Stomach smooth muscle (tissue), 2 donors: ENCODE measurements at regions not wholly inside any gene's neighbourhood (a gene's known extent, or its start where the extent isn't known, plus 50 kb on each side); places are given as distances from the start of the nearest gene placed in this dataset.

Experiments used
- H3K27ac ChIP-seq: one replicate; pipeline ENCODE4 v1.7.0; 2013; ENCODE audit warnings: mild to moderate bottlenecking, low read length, inconsistent platforms
- H3K27me3 ChIP-seq, 2 donors: one replicate each; pipeline ENCODE4 v1.7.0; 2013; ENCODE audit warnings: low read length in 2 of 2; ENCODE audit not compliant: insufficient read depth in 2 of 2, control insufficient read depth in 1 of 2
- H3K36me3 ChIP-seq, 2 donors: one replicate each; pipeline ENCODE4 v1.7.0; 2013; ENCODE audit warnings: low read length in 2 of 2; ENCODE audit not compliant: control insufficient read depth in 2 of 2, insufficient read depth in 2 of 2
- H3K4me1 ChIP-seq: one replicate; pipeline ENCODE4 v1.7.0; 2013; ENCODE audit warnings: low read length; ENCODE audit not compliant: control insufficient read depth, insufficient read depth
- H3K4me3 ChIP-seq, 2 donors: one replicate each; pipeline ENCODE4 v1.7.0; 2013; ENCODE audit warnings: low read length in 2 of 2
- H3K9ac ChIP-seq, 2 donors: one replicate each; pipeline ENCODE4 v1.7.0; 2013; ENCODE audit warnings: low read length in 2 of 2, mild to moderate bottlenecking in 1 of 2
- H3K9me3 ChIP-seq, 2 donors: one replicate each; pipeline ENCODE4 v1.7.0; 2013; ENCODE audit warnings: low read length in 2 of 2; ENCODE audit not compliant: control insufficient read depth in 2 of 2
- donor health status: healthy.
- donor health status: Pancreatic carcinoma.

- no peaks in the 10 kb centered on the region for H3K9me3 ChIP-seq
Measured at GRCh38 chr13:91165758-91166157, 181.7 kb upstream of the MIR17HG start.

GRCh38 chr13:91166714-91167511 lies 180.6 kb upstream of the MIR17HG start:
- peaks cover 2% of the 10 kb centered on the region in 2 donors for H3K27me3 ChIP-seq
- no peak overlapping the region for H3K4me3 ChIP-seq
- H3K27ac ChIP-seq: no peak overlapping the region
- H3K9me3 ChIP-seq: no peaks in the 10 kb centered on the region
- no peaks in the 10 kb centered on the region for H3K4me1 ChIP-seq
- H3K36me3 ChIP-seq: no peaks in the 10 kb centered on the region
- H3K9ac ChIP-seq: no peak overlapping the region

More at GRCh38 chr13:91165758-91166157, 181.7 kb upstream of the MIR17HG start:
- Histone ChIP-seq H3K36me3 (no peaks in the 10 kb centered on the region), H3K4me3 (no peak overlapping the region), H3K9ac (no peak overlapping the region), H3K27ac (no peak overlapping the region), H3K4me1 (no peaks in the 10 kb centered on the region), H3K27me3 (peaks cover 2% of the 10 kb centered on the region in 2 donors)

- Histone ChIP-seq H3K9ac (no peak overlapping the region), H3K27ac (no peak overlapping the region), H3K9me3 (no peaks in the 10 kb centered on the region), H3K4me1 (no peaks in the 10 kb centered on the region), H3K36me3 (no peaks in the 10 kb centered on the region), H3K4me3 (no peak overlapping the region), H3K27me3 (peaks cover 2% of the 10 kb centered on the region in 2 donors)
Measured at GRCh38 chr13:91167706-91168385, 179.6 kb upstream of the MIR17HG start.

GRCh38 chr13:91168386-91168711 lies 179.1 kb upstream of the MIR17HG start:
- no peaks in the 10 kb centered on the region for H3K4me1 ChIP-seq
- H3K27me3 ChIP-seq: peaks cover 2% of the 10 kb centered on the region in 2 donors
- H3K27ac ChIP-seq: no peak overlapping the region
- H3K9me3 ChIP-seq: no peaks in the 10 kb centered on the region
- no peak overlapping the region for H3K4me3 ChIP-seq
- no peak overlapping the region for H3K9ac ChIP-seq
- no peaks in the 10 kb centered on the region for H3K36me3 ChIP-seq

- Histone ChIP-seq H3K27me3 (peaks cover 2% of the 10 kb centered on the region in 2 donors), H3K4me1 (no peaks in the 10 kb centered on the region), H3K36me3 (no peaks in the 10 kb centered on the region)
Measured at GRCh38 chr13:91169321-91170050, 178.0 kb upstream of the MIR17HG start.

GRCh38 chr13:91172160-91172559 lies 175.3 kb upstream of the MIR17HG start:
- H3K4me1 ChIP-seq: no peaks in the 10 kb centered on the region
- no peak overlapping the region for H3K27ac ChIP-seq
- no peaks in the 10 kb centered on the region for H3K36me3 ChIP-seq
- H3K9ac ChIP-seq: no peak overlapping the region
- H3K4me3 ChIP-seq: no peak overlapping the region
- peaks cover 3 to 6% of the 10 kb centered on the region in 2 donors for H3K27me3 ChIP-seq
- no peaks in the 10 kb centered on the region for H3K9me3 ChIP-seq

More at GRCh38 chr13:91169321-91170050, 178.0 kb upstream of the MIR17HG start:
- no peak overlapping the region for H3K4me3 ChIP-seq
- no peak overlapping the region for H3K27ac ChIP-seq
- no peaks in the 10 kb centered on the region for H3K9me3 ChIP-seq
- H3K9ac ChIP-seq: no peak overlapping the region

- Histone ChIP-seq H3K9ac (no peak overlapping the region), H3K4me3 (peak overlapping the region in 1 of 2 donors; percentile 36), H3K36me3 (no peaks in the 10 kb centered on the region), H3K27me3 (peaks cover 3 to 4% of the 10 kb centered on the region in 2 donors), H3K27ac (no peak overlapping the region), H3K4me1 (no peaks in the 10 kb centered on the region), H3K9me3 (no peaks in the 10 kb centered on the region)
Measured at GRCh38 chr13:91174886-91175501, 172.5 kb upstream of the MIR17HG start.

GRCh38 chr13:91178099-91178498 lies 169.4 kb upstream of the MIR17HG start:
- H3K27me3 ChIP-seq: peaks cover 3 to 4% of the 10 kb centered on the region in 2 donors

GRCh38 chr13:91181892-91182291 lies 165.6 kb upstream of the MIR17HG start:
- no peaks in the 10 kb centered on the region for H3K4me1 ChIP-seq
- H3K9ac ChIP-seq: no peak overlapping the region
- H3K27ac ChIP-seq: no peak overlapping the region
- no peaks in the 10 kb centered on the region for H3K9me3 ChIP-seq
- no peak overlapping the region for H3K4me3 ChIP-seq
- no peaks in the 10 kb centered on the region for H3K36me3 ChIP-seq
- H3K27me3 ChIP-seq: no peaks in the 10 kb centered on the region

More at GRCh38 chr13:91178099-91178498, 169.4 kb upstream of the MIR17HG start:
- H3K4me1 ChIP-seq: no peaks in the 10 kb centered on the region
- H3K36me3 ChIP-seq: no peaks in the 10 kb centered on the region
- no peak overlapping the region for H3K27ac ChIP-seq
- H3K9me3 ChIP-seq: no peaks in the 10 kb centered on the region
- H3K4me3 ChIP-seq: no peak overlapping the region
- no peak overlapping the region for H3K9ac ChIP-seq

- Histone ChIP-seq H3K36me3 (no peaks in the 10 kb centered on the region), H3K27ac (no peak overlapping the region), H3K4me3 (no peak overlapping the region), H3K27me3 (no peaks in the 10 kb centered on the region), H3K9ac (no peak overlapping the region), H3K9me3 (no peaks in the 10 kb centered on the region), H3K4me1 (no peaks in the 10 kb centered on the region)
Measured at GRCh38 chr13:91184244-91184926, 163.1 kb upstream of the MIR17HG start.
